ENCODE measurements at regions not wholly inside any gene's neighbourhood (a gene's known extent, or its start where the extent isn't known, plus 50 kb on each side); places are given as distances from the start of the nearest gene placed in this dataset.

GRCh38 chr6:128631031-128631430 lies 110.6 kb upstream of the PTPRK start:
- H3K4me3 ChIP-seq (ENCODE audit: low read depth, low read length), result no peak overlapping the region
- no peak for DNase-seq (ENCODE audit: low read depth)
- TF ChIP-seq, protein P1, sequence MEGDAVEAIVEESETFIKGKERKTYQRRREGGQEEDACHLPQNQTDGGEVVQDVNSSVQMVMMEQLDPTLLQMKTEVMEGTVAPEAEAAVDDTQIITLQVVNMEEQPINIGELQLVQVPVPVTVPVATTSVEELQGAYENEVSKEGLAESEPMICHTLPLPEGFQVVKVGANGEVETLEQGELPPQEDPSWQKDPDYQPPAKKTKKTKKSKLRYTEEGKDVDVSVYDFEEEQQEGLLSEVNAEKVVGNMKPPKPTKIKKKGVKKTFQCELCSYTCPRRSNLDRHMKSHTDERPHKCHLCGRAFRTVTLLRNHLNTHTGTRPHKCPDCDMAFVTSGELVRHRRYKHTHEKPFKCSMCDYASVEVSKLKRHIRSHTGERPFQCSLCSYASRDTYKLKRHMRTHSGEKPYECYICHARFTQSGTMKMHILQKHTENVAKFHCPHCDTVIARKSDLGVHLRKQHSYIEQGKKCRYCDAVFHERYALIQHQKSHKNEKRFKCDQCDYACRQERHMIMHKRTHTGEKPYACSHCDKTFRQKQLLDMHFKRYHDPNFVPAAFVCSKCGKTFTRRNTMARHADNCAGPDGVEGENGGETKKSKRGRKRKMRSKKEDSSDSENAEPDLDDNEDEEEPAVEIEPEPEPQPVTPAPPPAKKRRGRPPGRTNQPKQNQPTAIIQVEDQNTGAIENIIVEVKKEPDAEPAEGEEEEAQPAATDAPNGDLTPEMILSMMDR (IDR thresholded peaks at IDR 0.05; ENCODE audit: insufficient read depth, low read length, severe bottlenecking), result no peak
- FAIRE-seq, result no peak
- no peaks in the 10 kb centered on the region for H3K27me3 ChIP-seq (ENCODE audit: control insufficient read depth, insufficient read depth, low read length)
- no peaks in the 10 kb centered on the region for H3K36me3 ChIP-seq (ENCODE audit: control insufficient read depth, insufficient read depth, low read length)

GRCh38 chr6:128630213-128630612 lies 109.8 kb upstream of the PTPRK start:
- FAIRE-seq, result no peak

DNA sequence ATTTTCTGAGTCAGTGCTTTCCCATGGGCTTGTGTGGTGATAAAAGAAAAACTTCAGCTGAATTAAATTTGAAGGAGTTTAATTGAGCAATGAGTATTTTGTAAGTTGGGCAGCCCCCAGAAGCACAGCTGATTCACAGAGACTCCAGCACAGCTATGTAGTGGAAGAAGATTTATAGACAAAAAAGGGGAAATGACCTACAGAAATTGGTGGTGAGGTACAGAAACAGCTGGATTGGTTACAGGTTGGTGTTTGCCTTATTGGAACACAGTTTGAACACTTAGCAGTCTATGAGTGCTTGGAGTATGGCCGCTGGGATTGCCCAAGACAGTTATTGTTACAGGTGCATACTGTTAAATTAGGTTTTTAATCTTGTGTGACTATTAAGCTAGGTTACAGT lies 96.9 kb upstream of the PTPRK start:
- no peak for FAIRE-seq
- TF ChIP-seq, protein P1 (IDR thresholded peaks at IDR 0.05; ENCODE audit: insufficient read depth, low read length, severe bottlenecking), result no peak

More at GRCh38 chr6:128630213-128630612, 109.8 kb upstream of the PTPRK start:
- peak; percentile 41 for DNase-seq (ENCODE audit: low read depth)
- H3K4me3 ChIP-seq (ENCODE audit: low read depth, low read length), result no peak overlapping the region
- H3K36me3 ChIP-seq (ENCODE audit: control insufficient read depth, insufficient read depth, low read length), result no peaks in the 10 kb centered on the region
- no peaks in the 10 kb centered on the region for H3K27me3 ChIP-seq (ENCODE audit: control insufficient read depth, insufficient read depth, low read length)
- TF ChIP-seq, protein P1 (IDR thresholded peaks at IDR 0.05; ENCODE audit: insufficient read depth, low read length, severe bottlenecking), result no peak

GRCh38 chr6:128616342-128616741 lies 95.9 kb upstream of the PTPRK start:
- Histone ChIP-seq H3K27me3 (ENCODE audit: control insufficient read depth, insufficient read depth, low read length) (no peaks in the 10 kb centered on the region), H3K36me3 (ENCODE audit: control insufficient read depth, insufficient read depth, low read length) (no peaks in the 10 kb centered on the region), H3K4me3 (ENCODE audit: low read depth, low read length) (no peak overlapping the region)
- TF ChIP-seq, protein P1 (IDR thresholded peaks at IDR 0.05; ENCODE audit: insufficient read depth, low read length, severe bottlenecking), result no peak
- no peak for FAIRE-seq
- DNase-seq (ENCODE audit: low read depth), result no peak

More for the DNA sequence above, 96.9 kb upstream of the PTPRK start:
- Histone ChIP-seq H3K36me3 (ENCODE audit: control insufficient read depth, insufficient read depth, low read length) (no peaks in the 10 kb centered on the region), H3K27me3 (ENCODE audit: control insufficient read depth, insufficient read depth, low read length) (no peaks in the 10 kb centered on the region), H3K4me3 (ENCODE audit: low read depth, low read length) (no peak overlapping the region)
- DNase-seq (ENCODE audit: low read depth), result no peak

DNA sequence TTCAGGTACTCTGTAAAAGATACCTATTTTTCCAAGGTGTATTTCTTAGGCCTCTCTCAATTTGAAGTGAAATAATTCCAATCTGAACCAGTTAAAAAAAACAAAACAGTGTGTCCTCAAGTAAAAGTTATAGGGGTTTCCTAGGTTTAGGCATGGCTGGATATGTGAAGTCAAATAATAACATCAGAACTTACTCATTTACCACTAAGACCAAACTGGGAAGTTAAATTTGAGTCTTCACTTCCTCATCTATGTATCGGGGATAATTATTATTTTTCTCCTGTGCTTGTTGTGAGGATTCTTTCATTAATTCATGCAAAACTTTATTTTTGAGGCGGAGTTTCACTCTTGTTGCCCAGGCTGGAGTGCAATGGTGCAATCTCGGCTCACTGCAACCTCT lies 86.2 kb upstream of the PTPRK start:
- FAIRE-seq (no peak), DNase-seq (ENCODE audit: low read depth) (no peak)
- Histone ChIP-seq H3K4me3 (ENCODE audit: low read depth, low read length) (no peak overlapping the region), H3K27me3 (ENCODE audit: control insufficient read depth, insufficient read depth, low read length) (no peaks in the 10 kb centered on the region), H3K36me3 (ENCODE audit: control insufficient read depth, insufficient read depth, low read length) (no peaks in the 10 kb centered on the region)
- TF ChIP-seq, protein P1 (IDR thresholded peaks at IDR 0.05; ENCODE audit: insufficient read depth, low read length, severe bottlenecking), result no peak

DNA sequence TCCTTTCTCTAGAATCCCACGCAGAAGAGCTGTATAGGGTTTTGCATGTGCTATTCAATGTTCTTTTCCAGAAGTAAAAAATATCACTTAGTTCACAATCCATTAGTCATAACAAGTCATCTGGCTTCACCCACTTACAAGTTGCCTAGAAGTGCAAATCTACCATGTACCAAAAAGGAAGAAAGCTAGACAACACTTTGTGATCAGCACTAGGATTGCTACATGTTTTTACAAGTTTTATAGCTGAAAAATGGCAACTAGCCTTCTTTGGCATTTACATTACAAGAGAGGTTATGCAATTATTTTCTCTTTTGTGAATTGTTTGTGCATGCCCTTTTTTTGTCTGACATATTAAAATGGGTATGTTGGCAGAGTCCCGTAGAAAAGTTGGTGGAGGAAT lies 85.6 kb upstream of the PTPRK start:
- Histone ChIP-seq H3K4me3 (ENCODE audit: low read depth, low read length) (no peak overlapping the region), H3K27me3 (ENCODE audit: control insufficient read depth, insufficient read depth, low read length) (no peaks in the 10 kb centered on the region), H3K36me3 (ENCODE audit: control insufficient read depth, insufficient read depth, low read length) (no peaks in the 10 kb centered on the region)
- DNase-seq (ENCODE audit: low read depth), result peak; percentile 99
- TF ChIP-seq, protein P1 (IDR thresholded peaks at IDR 0.05; ENCODE audit: insufficient read depth, low read length, severe bottlenecking), result no peak
- no peak for FAIRE-seq

All from bronchial epithelial cell (primary cell).